GM12878 (cell line): ENCODE measurements at regions not wholly inside any gene's neighbourhood (a gene's known extent, or its start where the extent isn't known, plus 50 kb on each side); places are given as distances from the start of the nearest gene placed in this dataset.

ENCODE experiments used
- ATAC-seq: fragments of 200-7000 bp; cut with Tn5 transposase; 3 replicates; pipeline ENCODE4 v1.9.1; 2020; ENCODE audit warnings: mild to moderate bottlenecking, moderate library complexity
- BruUV-seq: library from RNA; stranded (reverse); fragments of 400-500 nt; replicated peaks from 2 replicates; lab custom pipeline; 2021; lab: Mats Ljungman, UMichigan
- CTCF ChIA-PET: fragments of 300-600 bp; sonication (Branson Sonifier 250); formaldehyde crosslinking; extraction: SDS; loops from one replicate; lab custom pipeline; 2021; ENCODE audit warnings: inconsistent platforms; lab: Yijun Ruan, JAX
- POLR2A ChIA-PET: fragments of 350-600 bp; formaldehyde crosslinking; extraction: SDS; loops from one replicate; lab custom pipeline; 2021; ENCODE audit warnings: inconsistent platforms; lab: Charles Lee
- RAD21 ChIA-PET: fragments of 300-600 bp; sonication (Branson Sonifier 250); formaldehyde crosslinking; loops from one replicate; lab custom pipeline; 2023; ENCODE audit warnings: antibody characterized with exemption; ENCODE audit not compliant: unreplicated experiment; lab: Charles Lee
- SMC1A ChIA-PET: fragments of 300-600 bp; sonication (Branson Sonifier 250); formaldehyde crosslinking; loops from one replicate; lab custom pipeline; 2023; ENCODE audit not compliant: unreplicated experiment, uncharacterized antibody; lab: Charles Lee
- DNase-seq: peaks from one replicate; pipeline ENCODE4 v3.0.0-alpha.2; 2011; ENCODE audit warnings: low read depth, low spot score
- FAIRE-seq: peaks from 3 replicates; lab custom pipeline; 2011; peaks lifted over from hg19 to GRCh38; lab: Jason Lieb, UNC
- H2AFZ ChIP-seq: 2 replicates; pipeline ENCODE4 v1.6.0; 2011; ENCODE audit warnings: low read depth, low read length, control low read depth; ENCODE audit not compliant: control insufficient read depth
- H3K27ac ChIP-seq: 2 replicates; pipeline ENCODE4 v1.5.1; 2011; ENCODE audit warnings: control low read depth; ENCODE audit not compliant: control insufficient read depth, insufficient read depth
- H3K27me3 ChIP-seq, 2 experiments: replicated peaks in 1 of 2; 2 replicates each; pipeline versions ENCODE4 v1.6.0 to v1.6.1; 2011; ENCODE audit warnings: low read length in 1 of 2; ENCODE audit not compliant: control insufficient read depth in 2 of 2, insufficient read depth in 2 of 2
- H3K36me3 ChIP-seq, 2 experiments: 2 replicates each; pipeline ENCODE4 v1.5.1; 2011; ENCODE audit warnings: low read length in 1 of 2; ENCODE audit not compliant: control insufficient read depth in 2 of 2, insufficient read depth in 2 of 2
- H3K4me1 ChIP-seq: 2 replicates; pipeline ENCODE4 v1.6.1; 2011; ENCODE audit warnings: mild to moderate bottlenecking, low read length, moderate library complexity, mixed read lengths; ENCODE audit not compliant: control insufficient read depth, insufficient read depth
- H3K4me2 ChIP-seq: 2 replicates; pipeline ENCODE4 v1.6.0; 2011; ENCODE audit warnings: control low read depth; ENCODE audit not compliant: control insufficient read depth, insufficient read depth
- H3K4me3 ChIP-seq: fragments of 200-600 bp; sonication (generic); 2 replicates; pipeline ENCODE4 v1.5.1; 2016
- H3K79me2 ChIP-seq: 2 replicates; pipeline ENCODE4 v1.6.0; 2011; ENCODE audit warnings: low read length; ENCODE audit not compliant: control insufficient read depth, insufficient read depth
- H3K9ac ChIP-seq: 2 replicates; pipeline ENCODE4 v1.8.0; 2011; ENCODE audit warnings: low read length, control low read depth, mixed read lengths; ENCODE audit not compliant: control insufficient read depth, insufficient read depth
- H3K9me3 ChIP-seq: replicated peaks from 3 replicates; pipeline ENCODE4 v1.5.1; 2011; ENCODE audit warnings: mild to moderate bottlenecking, low read length; ENCODE audit not compliant: control insufficient read depth, insufficient read depth
- H4K20me1 ChIP-seq: 2 replicates; pipeline ENCODE4 v1.6.0; 2011; ENCODE audit not compliant: control insufficient read depth, insufficient read depth
- NFYA ChIP-seq: IDR thresholded peaks from 2 replicates; pipeline ENCODE4 v1.6.1; 2011; ENCODE audit warnings: low read depth, mild to moderate bottlenecking, low read length, improper control_type of control experiment, borderline replicate concordance
- NFYB ChIP-seq: IDR thresholded peaks from 2 replicates; pipeline ENCODE4 v1.6.1; 2011; ENCODE audit warnings: low read depth, mild to moderate bottlenecking, low read length, improper control_type of control experiment, moderate library complexity; ENCODE audit not compliant: insufficient read depth
- REST ChIP-seq: IDR thresholded peaks from 2 replicates; pipeline ENCODE4 v1.6.1; 2012; ENCODE audit warnings: mild to moderate bottlenecking, low read depth, low read length
- ZNF24 ChIP-seq: fragments of 450-650 bp; IDR thresholded peaks from 2 replicates; pipeline ENCODE4 v1.6.1; 2017; ENCODE audit warnings: antibody characterized with exemption, mild to moderate bottlenecking
- in situ Hi-C: fragments of 300-500 bp; cut with MboI; formaldehyde crosslinking; loops from 9 replicates; pipeline ENCODE4 v1.14.3; 2018; ENCODE audit warnings: mixed read lengths
- intact Hi-C: fragments of 100-400 bp; cut with micrococcal nuclease; formaldehyde crosslinking; loops from one replicate; pipeline ENCODE4 v1.14.2; 2022; ENCODE audit not compliant: unreplicated experiment

GRCh38 chr17:72262766-72263165 is 141.9 kb downstream of the SOX9 start:
- Histone ChIP-seq H3K9me3 (no peaks in the 10 kb centered on the region; the same call in 1 of the 3 replicates), H3K79me2 (no peaks in the 10 kb centered on the region), H2AFZ (no peak overlapping the region), H3K36me3 (no peaks in the 10 kb centered on the region), H4K20me1 (no peaks in the 10 kb centered on the region), H3K9ac (no peak overlapping the region), H3K4me1 (no peaks in the 10 kb centered on the region; the same call in 1 of the 2 replicates), H3K4me3 (no peak overlapping the region), H3K4me2 (no peak overlapping the region), H3K27me3 (no peaks in the 10 kb centered on the region), H3K27ac (no peak overlapping the region)
- ChIA-PET RAD21 (no interaction called here), SMC1A (no interaction called here), POLR2A (no interaction called here), CTCF (no interaction called here)
- peak; percentile 78 for TF ChIP-seq NFYB
- no peak for TF ChIP-seq REST
- no peak for TF ChIP-seq ZNF24
- no peak for TF ChIP-seq NFYA
- FAIRE-seq (no peak), DNase-seq (no peak), ATAC-seq (no peak)
- no TSS peak for BruUV-seq
- in situ Hi-C loops (no loop called here), intact Hi-C loops (no loop called here)
